Fibroblast of pulmonary artery (primary cell): ENCODE measurements at regions not wholly inside any gene's neighbourhood (a gene's known extent, or its start where the extent isn't known, plus 50 kb on each side); places are given as distances from the start of the nearest gene placed in this dataset.
A peak's percentile ranks its signal among the peaks of the same experiment; 100 is the strongest.

Source experiments
- DNase-seq: peaks from one replicate; pipeline ENCODE4 v3.0.0-alpha.2; 2010; ENCODE audit warnings: low read depth
- H3K4me3 ChIP-seq: replicated peaks from 2 replicates; pipeline ENCODE4 v1.5.1; 2011; ENCODE audit warnings: low read depth, mild to moderate bottlenecking, control low read depth, low read length, moderate library complexity
- TF ChIP-seq, protein P1 (sequence below): IDR thresholded peaks from 2 replicates; pipeline ENCODE4 v1.5.1; 2011; ENCODE audit warnings: mild to moderate bottlenecking, control low read depth, low read length, inconsistent platforms; ENCODE audit errors: missing control alignments

DNA sequence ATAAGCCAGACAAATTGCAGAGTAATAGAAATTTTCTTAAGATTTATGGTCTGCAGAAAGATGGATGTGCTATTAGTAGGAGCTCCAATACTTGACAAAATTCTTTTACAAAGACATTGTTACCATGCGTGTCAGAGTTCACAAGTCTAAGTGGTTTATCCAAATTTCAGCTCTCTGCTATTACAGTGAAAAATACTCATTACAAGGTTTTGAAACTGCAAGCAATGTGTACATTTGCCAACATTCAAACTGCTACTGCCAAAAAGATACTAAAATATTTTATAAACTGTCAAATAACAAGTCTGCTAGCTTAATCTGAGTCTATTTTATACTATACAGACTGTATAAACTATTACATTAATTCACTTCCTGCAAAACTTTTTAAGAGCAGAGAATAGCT is 1341.5 kb upstream of the ACVR2A start:
- no peak for DNase-seq
- TF ChIP-seq, protein P1, sequence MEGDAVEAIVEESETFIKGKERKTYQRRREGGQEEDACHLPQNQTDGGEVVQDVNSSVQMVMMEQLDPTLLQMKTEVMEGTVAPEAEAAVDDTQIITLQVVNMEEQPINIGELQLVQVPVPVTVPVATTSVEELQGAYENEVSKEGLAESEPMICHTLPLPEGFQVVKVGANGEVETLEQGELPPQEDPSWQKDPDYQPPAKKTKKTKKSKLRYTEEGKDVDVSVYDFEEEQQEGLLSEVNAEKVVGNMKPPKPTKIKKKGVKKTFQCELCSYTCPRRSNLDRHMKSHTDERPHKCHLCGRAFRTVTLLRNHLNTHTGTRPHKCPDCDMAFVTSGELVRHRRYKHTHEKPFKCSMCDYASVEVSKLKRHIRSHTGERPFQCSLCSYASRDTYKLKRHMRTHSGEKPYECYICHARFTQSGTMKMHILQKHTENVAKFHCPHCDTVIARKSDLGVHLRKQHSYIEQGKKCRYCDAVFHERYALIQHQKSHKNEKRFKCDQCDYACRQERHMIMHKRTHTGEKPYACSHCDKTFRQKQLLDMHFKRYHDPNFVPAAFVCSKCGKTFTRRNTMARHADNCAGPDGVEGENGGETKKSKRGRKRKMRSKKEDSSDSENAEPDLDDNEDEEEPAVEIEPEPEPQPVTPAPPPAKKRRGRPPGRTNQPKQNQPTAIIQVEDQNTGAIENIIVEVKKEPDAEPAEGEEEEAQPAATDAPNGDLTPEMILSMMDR, result no peak
- no peak overlapping the region for H3K4me3 ChIP-seq

DNA sequence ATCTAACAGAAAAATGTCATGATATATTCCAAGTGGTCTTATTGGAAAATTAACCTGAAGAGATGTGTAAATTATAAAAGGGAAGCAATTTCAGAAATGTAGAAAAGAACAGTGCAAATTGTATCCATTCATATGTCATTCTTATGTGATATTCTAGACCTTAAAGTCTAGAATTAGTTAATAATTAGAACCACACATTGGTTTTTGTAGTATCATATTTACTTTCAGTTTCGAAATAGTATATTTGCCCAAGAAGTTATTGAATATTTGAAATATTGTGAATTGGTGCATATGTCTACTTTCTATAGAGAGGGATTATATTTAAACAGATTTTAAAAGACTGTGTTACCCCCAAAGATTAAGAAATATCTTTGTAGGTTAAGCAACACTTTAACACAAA is 1348.6 kb upstream of the ACVR2A start:
- TF ChIP-seq, protein P1, result no peak

DNA sequence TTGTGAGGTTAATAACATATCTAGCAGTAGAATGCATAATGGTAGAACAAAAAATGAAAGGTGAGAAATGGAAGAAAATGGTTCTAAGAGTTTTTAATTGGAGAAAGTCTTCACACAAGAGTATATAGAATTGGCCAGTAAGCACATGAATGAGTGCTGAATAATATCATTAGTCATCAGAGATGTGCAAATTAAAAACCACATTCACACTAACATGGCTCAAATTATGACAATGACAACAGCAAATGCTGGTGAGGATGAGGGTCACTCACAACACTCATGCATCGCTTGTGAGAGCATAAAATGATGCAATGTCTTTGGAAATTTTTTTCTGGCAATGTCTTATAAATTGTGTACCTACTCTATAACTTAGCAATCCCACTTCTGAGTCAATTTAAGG is 1355.4 kb upstream of the ACVR2A start:
- H3K4me3 ChIP-seq, result no peak overlapping the region
- TF ChIP-seq, protein P1, result no peak
- no peak for DNase-seq

More for the DNA sequence above, 1348.6 kb upstream of the ACVR2A start:
- no peak overlapping the region for H3K4me3 ChIP-seq
- no peak for DNase-seq

DNA sequence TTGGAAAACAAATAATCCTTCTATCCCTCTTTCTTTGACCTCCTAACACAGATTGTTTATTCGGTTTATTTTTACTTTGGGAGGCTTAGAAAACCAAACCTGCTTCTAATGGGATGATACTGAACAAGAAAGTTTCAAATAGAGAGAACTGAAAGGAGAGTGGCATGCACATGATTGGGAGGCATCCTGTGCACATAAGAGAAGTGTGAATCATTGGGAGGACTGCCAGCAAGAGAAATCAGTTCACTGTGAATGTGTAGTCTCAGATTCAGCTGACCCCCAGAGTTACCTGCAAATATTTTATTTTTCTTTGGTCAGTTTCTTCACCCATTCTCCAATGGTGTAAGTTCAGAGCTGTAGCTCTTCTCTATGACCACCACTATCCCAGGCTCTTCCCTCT is 1363.2 kb upstream of the ACVR2A start:
- no peak overlapping the region for H3K4me3 ChIP-seq
- TF ChIP-seq, protein P1, result no peak
- peak; percentile 50 for DNase-seq

DNA sequence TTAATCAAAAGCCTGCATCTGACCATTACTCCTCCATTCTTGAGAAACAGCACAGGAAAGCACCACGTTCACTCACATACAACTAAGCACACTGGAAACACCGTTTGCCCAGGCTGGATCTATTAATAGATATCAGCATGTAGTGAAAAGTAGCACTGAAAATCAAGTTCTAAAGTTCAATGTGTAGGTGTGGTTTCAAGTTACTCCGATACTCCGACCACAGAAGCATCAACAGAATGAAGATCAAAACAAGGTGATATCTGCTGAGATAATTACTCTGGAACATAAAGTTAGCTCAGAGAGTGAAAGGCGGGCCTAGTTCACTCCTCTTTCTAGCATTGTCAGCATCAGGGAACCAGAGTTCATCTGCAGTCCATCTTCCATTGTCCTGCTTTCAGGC is 1367.4 kb upstream of the ACVR2A start:
- H3K4me3 ChIP-seq, result no peak overlapping the region
- TF ChIP-seq, protein P1, result no peak
- DNase-seq, result no peak

DNA sequence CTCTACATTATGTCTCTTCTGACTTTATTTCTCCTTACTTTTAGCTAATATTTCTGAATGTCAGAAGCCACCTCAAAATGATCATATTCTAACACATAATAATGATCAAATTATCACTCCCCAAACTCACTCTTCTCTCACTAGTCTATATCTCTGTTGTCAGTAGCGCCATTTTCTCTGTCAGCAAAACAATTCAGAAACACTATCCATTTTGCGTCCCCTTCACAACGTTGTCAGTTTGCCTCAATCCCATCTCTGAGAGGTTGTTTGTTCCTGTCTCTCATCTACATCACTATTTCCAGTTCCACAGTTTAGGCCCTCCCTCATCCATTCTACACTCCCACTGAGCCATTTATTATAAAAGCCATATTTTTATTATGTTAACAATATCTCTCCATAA is 1376.3 kb upstream of the ACVR2A start:
- TF ChIP-seq, protein P1, result no peak
- no peak overlapping the region for H3K4me3 ChIP-seq
- no peak for DNase-seq

DNA sequence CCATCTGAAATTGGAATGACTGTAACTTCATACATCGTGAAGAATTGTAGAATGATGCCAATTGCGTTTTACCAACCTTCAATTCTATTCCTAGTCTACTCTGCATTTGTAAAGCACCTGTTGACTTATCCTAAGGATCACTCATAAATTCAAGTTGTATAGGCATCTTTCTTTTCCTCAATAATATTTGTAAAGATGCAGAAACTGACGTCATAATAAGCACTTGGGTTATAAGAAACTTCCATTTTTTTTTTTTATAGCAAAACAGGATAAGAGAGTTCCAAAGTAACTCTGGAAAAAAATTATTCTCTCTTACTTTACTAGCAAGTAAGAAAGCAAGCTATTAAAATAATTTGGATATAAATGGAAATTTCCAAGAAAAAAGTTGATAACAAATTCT is 1377.4 kb upstream of the ACVR2A start:
- DNase-seq, result no peak
- TF ChIP-seq, protein P1, result no peak
- no peak overlapping the region for H3K4me3 ChIP-seq
